ENCODE measurements at regions not wholly inside any gene's neighbourhood (a gene's known extent, or its start where the extent isn't known, plus 50 kb on each side); places are given as distances from the start of the nearest gene placed in this dataset.
"Not testable (repeated sequence)": the region's sequence is repeated elsewhere in the genome, so short reads cannot be mapped to it uniquely, and the experiment has no call there.

- DNase-seq (ENCODE audit: low read depth): no peak
- no peak for TF ChIP-seq CTCF (conservative IDR thresholded peaks at IDR 0.05; ENCODE audit: low read length)
- no peak overlapping the region for H3K4me3 ChIP-seq (ENCODE audit: low read length)
Observed at GRCh38 chr7:4450483-4450882, 231.6 kb upstream of the FOXK1 start.

GRCh38 chr7:4460597-4460996 is 221.5 kb upstream of the FOXK1 start:
- H3K4me3 ChIP-seq (ENCODE audit: low read length): no peak overlapping the region
- DNase-seq (ENCODE audit: low read depth): no peak
- TF ChIP-seq CTCF (conservative IDR thresholded peaks at IDR 0.05; ENCODE audit: low read length): no peak

GRCh38 chr7:4461531-4461930 is 220.6 kb upstream of the FOXK1 start:
- no peak for TF ChIP-seq CTCF (conservative IDR thresholded peaks at IDR 0.05; ENCODE audit: low read length)
- DNase-seq (ENCODE audit: low read depth): no peak
- no peak overlapping the region for H3K4me3 ChIP-seq (ENCODE audit: low read length)

- no peak overlapping the region for H3K4me3 ChIP-seq (ENCODE audit: low read length)
- no peak for TF ChIP-seq CTCF (conservative IDR thresholded peaks at IDR 0.05; ENCODE audit: low read length)
- no peak for DNase-seq (ENCODE audit: low read depth)
Observed at GRCh38 chr7:4468320-4469102, 213.6 kb upstream of the FOXK1 start.

- no peak overlapping the region for H3K4me3 ChIP-seq (ENCODE audit: low read length)
- TF ChIP-seq CTCF (conservative IDR thresholded peaks at IDR 0.05; ENCODE audit: low read length): no peak
- no peak for DNase-seq (ENCODE audit: low read depth)
Observed at GRCh38 chr7:4470246-4470645, 211.8 kb upstream of the FOXK1 start.

- DNase-seq (ENCODE audit: low read depth): no peak
- no peak overlapping the region for H3K4me3 ChIP-seq (ENCODE audit: low read length)
- TF ChIP-seq CTCF (conservative IDR thresholded peaks at IDR 0.05; ENCODE audit: low read length): no peak
Observed at GRCh38 chr7:4472728-4473127, 209.4 kb upstream of the FOXK1 start.

GRCh38 chr7:4479367-4480039 is 202.6 kb upstream of the FOXK1 start:
- DNase-seq (ENCODE audit: low read depth): no peak
- no peak overlapping the region for H3K4me3 ChIP-seq (ENCODE audit: low read length)
- no peak for TF ChIP-seq CTCF (conservative IDR thresholded peaks at IDR 0.05; ENCODE audit: low read length)

- not testable (repeated sequence) for H3K4me3 ChIP-seq (ENCODE audit: low read length); DNase-seq (ENCODE audit: low read depth)
Observed at GRCh38 chr7:4480131-4480530, 202.0 kb upstream of the FOXK1 start.
